OCI-LY7 (cell line): ENCODE measurements at regions not wholly inside any gene's neighbourhood (a gene's known extent, or its start where the extent isn't known, plus 50 kb on each side); places are given as distances from the start of the nearest gene placed in this dataset.

ENCODE experiments used
- EZH2phosphoT487 ChIP-seq: fragments of 200-600 bp; sonication (generic); IDR thresholded peaks from 2 replicates; pipeline ENCODE4 v1.6.1; 2018; ENCODE audit warnings: low read depth, borderline replicate concordance, mild to moderate bottlenecking, mixed run types, antibody characterized with exemption, low read length, moderate library complexity, mixed read lengths
- TF ChIP-seq, protein P1 (sequence below): fragments of 200-600 bp; sonication (generic); conservative IDR thresholded peaks from 2 replicates; pipeline ENCODE4 v1.5.1; 2014; ENCODE audit warnings: mild to moderate bottlenecking, antibody characterized with exemption, low read length, moderate library complexity, mixed read lengths

DNA sequence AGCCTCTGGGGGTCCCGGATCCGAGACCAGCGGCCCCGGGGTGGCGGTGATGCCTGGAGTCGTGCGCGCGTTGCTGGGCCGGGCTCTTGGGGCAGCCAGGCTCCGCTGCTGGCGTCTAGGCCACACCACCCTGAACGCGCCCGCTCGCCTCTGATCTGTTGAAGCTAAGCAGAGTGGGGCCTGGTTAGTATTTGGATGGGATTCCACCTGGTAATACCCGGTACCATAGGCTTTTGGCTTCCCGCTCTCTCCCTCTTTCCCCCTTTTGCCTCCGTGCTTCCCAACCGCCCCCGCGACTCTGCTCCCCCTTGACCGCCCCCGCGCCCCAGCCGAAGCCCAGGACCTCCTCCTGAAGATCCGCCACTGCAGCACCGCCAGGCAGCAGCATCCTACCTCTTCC, 1383.5 kb upstream of the DEFB115 start:
- TF ChIP-seq, protein P1, sequence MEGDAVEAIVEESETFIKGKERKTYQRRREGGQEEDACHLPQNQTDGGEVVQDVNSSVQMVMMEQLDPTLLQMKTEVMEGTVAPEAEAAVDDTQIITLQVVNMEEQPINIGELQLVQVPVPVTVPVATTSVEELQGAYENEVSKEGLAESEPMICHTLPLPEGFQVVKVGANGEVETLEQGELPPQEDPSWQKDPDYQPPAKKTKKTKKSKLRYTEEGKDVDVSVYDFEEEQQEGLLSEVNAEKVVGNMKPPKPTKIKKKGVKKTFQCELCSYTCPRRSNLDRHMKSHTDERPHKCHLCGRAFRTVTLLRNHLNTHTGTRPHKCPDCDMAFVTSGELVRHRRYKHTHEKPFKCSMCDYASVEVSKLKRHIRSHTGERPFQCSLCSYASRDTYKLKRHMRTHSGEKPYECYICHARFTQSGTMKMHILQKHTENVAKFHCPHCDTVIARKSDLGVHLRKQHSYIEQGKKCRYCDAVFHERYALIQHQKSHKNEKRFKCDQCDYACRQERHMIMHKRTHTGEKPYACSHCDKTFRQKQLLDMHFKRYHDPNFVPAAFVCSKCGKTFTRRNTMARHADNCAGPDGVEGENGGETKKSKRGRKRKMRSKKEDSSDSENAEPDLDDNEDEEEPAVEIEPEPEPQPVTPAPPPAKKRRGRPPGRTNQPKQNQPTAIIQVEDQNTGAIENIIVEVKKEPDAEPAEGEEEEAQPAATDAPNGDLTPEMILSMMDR: no peak
- TF ChIP-seq EZH2phosphoT487: no peak
